ENCODE measurements at regions not wholly inside any gene's neighbourhood (a gene's known extent, or its start where the extent isn't known, plus 50 kb on each side); places are given as distances from the start of the nearest gene placed in this dataset.

- Mint-ChIP-seq H3K4me1 (peaks cover 34% of the 10 kb centered on the region), H3K9me3 (no peaks in the 10 kb centered on the region), H3K36me3 (ENCODE audit: low read depth) (no peaks in the 10 kb centered on the region), H3K27me3 (ENCODE audit: low read depth) (peaks cover 7% of the 10 kb centered on the region), H3K4me3 (no peak overlapping the region), H3K27ac (no peak overlapping the region)
- TF ChIP-seq CTCF (IDR thresholded peaks at IDR 0.05; ENCODE audit: unreplicated experiment in 3 of 3) = no peak
These were observed 122.6 kb upstream of the GSE1 start for GRCh38 chr16:85490407-85491057.

GRCh38 chr16:85491058-85491771 is 121.9 kb upstream of the GSE1 start:
- H3K27me3 Mint-ChIP-seq (ENCODE audit: low read depth) = peaks cover 4% of the 10 kb centered on the region
- H3K4me1 Mint-ChIP-seq = peaks cover 34% of the 10 kb centered on the region
- TF ChIP-seq CTCF (IDR thresholded peaks at IDR 0.05; ENCODE audit: unreplicated experiment in 3 of 3) = peak; percentile 55 to 67 (median 59)
- no peak overlapping the region for H3K4me3 Mint-ChIP-seq
- H3K9me3 Mint-ChIP-seq = no peaks in the 10 kb centered on the region
- H3K36me3 Mint-ChIP-seq (ENCODE audit: low read depth) = no peaks in the 10 kb centered on the region
- peak overlapping the region in 2 of 3 experiments; percentile 55 to 58 for H3K27ac Mint-ChIP-seq

- Mint-ChIP-seq H3K4me1 (peaks cover 34% of the 10 kb centered on the region), H3K4me3 (no peak overlapping the region), H3K9me3 (no peaks in the 10 kb centered on the region), H3K27me3 (ENCODE audit: low read depth) (peaks cover 3% of the 10 kb centered on the region), H3K27ac (no peak overlapping the region), H3K36me3 (ENCODE audit: low read depth) (no peaks in the 10 kb centered on the region)
- TF ChIP-seq CTCF (IDR thresholded peaks at IDR 0.05; ENCODE audit: unreplicated experiment in 3 of 3) = no peak
These were observed 121.3 kb upstream of the GSE1 start for GRCh38 chr16:85491798-85492294.

GRCh38 chr16:85492295-85492864 is 120.7 kb upstream of the GSE1 start:
- Mint-ChIP-seq H3K27ac (peak overlapping the region in 2 of 3 experiments; percentile 31 to 55), H3K9me3 (no peaks in the 10 kb centered on the region), H3K27me3 (ENCODE audit: low read depth) (peaks cover 3% of the 10 kb centered on the region), H3K36me3 (ENCODE audit: low read depth) (no peaks in the 10 kb centered on the region), H3K4me1 (peaks cover 34% of the 10 kb centered on the region), H3K4me3 (no peak overlapping the region)
- no peak for TF ChIP-seq CTCF (IDR thresholded peaks at IDR 0.05; ENCODE audit: unreplicated experiment in 3 of 3)

- Mint-ChIP-seq H3K27ac (no peak overlapping the region), H3K4me3 (no peak overlapping the region), H3K36me3 (ENCODE audit: low read depth) (no peaks in the 10 kb centered on the region), H3K27me3 (ENCODE audit: low read depth) (peaks cover 3% of the 10 kb centered on the region), H3K9me3 (no peaks in the 10 kb centered on the region), H3K4me1 (peaks cover 32% of the 10 kb centered on the region)
- no peak for TF ChIP-seq CTCF (IDR thresholded peaks at IDR 0.05; ENCODE audit: unreplicated experiment in 3 of 3)
These were observed 118.8 kb upstream of the GSE1 start for GRCh38 chr16:85494315-85494714.

All from nephron (organoid).